Left ventricle myocardium inferior (tissue), 1 donor: ENCODE measurements at regions not wholly inside any gene's neighbourhood (a gene's known extent, or its start where the extent isn't known, plus 50 kb on each side); places are given as distances from the start of the nearest gene placed in this dataset.

ENCODE experiments used
- DNase-seq: peaks from one replicate; pipeline ENCODE4 v3.0.0-alpha.2; 2020
- H3K27ac ChIP-seq: fragments of 200-600 bp; replicated peaks from 2 replicates; pipeline ENCODE4 v1.8.0; 2021
- H3K27me3 ChIP-seq: fragments of 200-600 bp; 2 replicates; pipeline ENCODE4 v1.8.0; 2021; ENCODE audit warnings: low read depth
- H3K36me3 ChIP-seq: fragments of 200-600 bp; 2 replicates; pipeline ENCODE4 v1.8.0; 2021
- H3K4me1 ChIP-seq: fragments of 200-600 bp; 2 replicates; pipeline ENCODE4 v1.8.0; 2021
- H3K4me3 ChIP-seq: fragments of 200-600 bp; 2 replicates; pipeline ENCODE4 v1.8.0; 2021; ENCODE audit warnings: mild to moderate bottlenecking, moderate library complexity
- H3K9me3 ChIP-seq: fragments of 200-600 bp; replicated peaks from 2 replicates; pipeline ENCODE4 v1.8.0; 2021
- CTCF ChIP-seq: fragments of 200-600 bp; IDR thresholded peaks from 2 replicates; pipeline ENCODE4 v1.8.0; 2021; ENCODE audit warnings: antibody characterized with exemption, mild to moderate bottlenecking, borderline replicate concordance
- intact Hi-C: fragments of 100-400 bp; cut with micrococcal nuclease; formaldehyde crosslinking; loops from one replicate; pipeline ENCODE4 v1.11.0; 2022
- donor health status: DM: no; HTN: yes; CAD: no; lungs with severe emphysema.

GRCh38 chr6:1514078-1514477 lies 95.6 kb upstream of the FOXC1 start:
- peaks cover 50% of the 10 kb centered on the region for H3K27me3 ChIP-seq
- H3K9me3 ChIP-seq, result peaks cover 5% of the 10 kb centered on the region
- H3K4me1 ChIP-seq, result no peaks in the 10 kb centered on the region
- no peak for DNase-seq
- H3K36me3 ChIP-seq, result no peaks in the 10 kb centered on the region
- intact Hi-C loops, result no loop called here
- no peak for TF ChIP-seq CTCF
- H3K4me3 ChIP-seq, result no peak overlapping the region
- no peak overlapping the region for H3K27ac ChIP-seq

DNA sequence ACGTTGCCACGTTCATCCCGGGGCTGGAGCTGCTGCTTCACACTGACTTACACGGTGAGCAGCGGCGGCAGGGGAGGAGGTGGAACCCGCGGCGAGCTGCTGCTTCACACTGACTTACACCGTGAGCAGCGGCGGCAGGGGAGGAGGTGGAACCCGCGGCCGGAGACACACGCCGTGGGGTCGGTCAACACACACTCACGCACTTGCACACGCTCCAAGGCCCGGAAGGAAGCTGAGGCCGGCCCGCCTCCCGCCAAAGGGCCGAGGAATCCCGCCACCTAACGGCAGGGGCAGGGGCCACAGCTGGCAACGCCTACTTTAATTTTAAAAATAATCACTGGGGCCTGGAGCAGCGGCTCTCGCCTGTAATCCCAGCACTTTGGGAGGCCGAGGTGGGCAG lies 94.4 kb upstream of the FOXC1 start:
- no peak for DNase-seq
- intact Hi-C loops, result no loop called here
- Histone ChIP-seq H3K9me3 (peaks cover 10% of the 10 kb centered on the region), H3K4me3 (no peak overlapping the region), H3K27me3 (peaks cover 39% of the 10 kb centered on the region), H3K27ac (no peak overlapping the region), H3K4me1 (no peaks in the 10 kb centered on the region), H3K36me3 (no peaks in the 10 kb centered on the region)
- no peak for TF ChIP-seq CTCF

DNA sequence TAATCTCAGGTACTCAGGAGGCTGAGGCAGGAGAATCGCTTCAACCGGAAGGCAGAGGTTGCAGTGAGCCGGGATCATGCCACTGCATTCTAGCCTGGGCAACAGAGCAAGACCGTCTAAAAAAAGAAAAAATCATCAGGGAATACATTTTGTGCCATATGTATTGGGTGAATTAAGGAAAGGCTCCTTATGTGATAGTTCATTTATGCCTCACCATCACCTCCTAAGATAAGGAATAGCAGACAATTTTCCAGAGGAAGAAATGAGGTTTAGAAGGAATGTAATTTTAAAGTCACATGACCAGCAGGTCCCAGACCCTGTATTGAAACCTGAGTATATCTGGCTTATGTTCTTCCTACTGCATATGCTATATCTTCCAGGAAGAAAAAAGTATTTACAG lies 93.9 kb upstream of the FOXC1 start:
- Histone ChIP-seq H3K36me3 (no peaks in the 10 kb centered on the region), H3K27ac (no peak overlapping the region), H3K27me3 (peaks cover 34% of the 10 kb centered on the region), H3K4me3 (no peak overlapping the region), H3K9me3 (peaks cover 10% of the 10 kb centered on the region), H3K4me1 (no peaks in the 10 kb centered on the region)
- intact Hi-C loops, result no loop called here
- no peak for DNase-seq
- TF ChIP-seq CTCF, result no peak

- intact Hi-C loops, result no loop called here
These were observed 92.8 kb upstream of the FOXC1 start for GRCh38 chr6:1516742-1517520.

DNA sequence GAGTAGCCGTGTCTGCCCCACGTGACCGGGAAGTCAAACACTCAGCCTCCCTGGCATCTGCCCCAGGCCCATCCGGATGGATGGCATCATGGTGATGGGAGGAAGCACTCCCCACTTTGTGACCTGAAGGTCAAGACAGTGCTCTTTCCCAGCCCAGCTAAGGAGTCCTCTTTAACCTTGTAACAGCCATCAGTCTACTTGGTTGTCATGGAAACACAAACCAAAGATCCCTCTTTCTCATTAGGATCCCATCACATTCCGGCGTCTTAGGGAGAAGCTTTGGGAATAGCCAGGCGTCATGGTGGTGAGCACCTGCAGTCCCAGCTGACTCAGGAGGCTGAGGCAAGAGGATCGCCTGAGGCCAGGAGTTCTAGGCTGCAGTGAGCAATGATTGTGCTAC lies 90.9 kb upstream of the FOXC1 start:
- no peak for TF ChIP-seq CTCF
- H3K4me1 ChIP-seq, result peaks cover 1% of the 10 kb centered on the region
- H3K4me3 ChIP-seq, result no peak overlapping the region
- peaks cover 10% of the 10 kb centered on the region for H3K9me3 ChIP-seq
- H3K27me3 ChIP-seq, result peaks cover 51% of the 10 kb centered on the region
- no peaks in the 10 kb centered on the region for H3K36me3 ChIP-seq
- DNase-seq, result no peak
- no peak overlapping the region for H3K27ac ChIP-seq
- intact Hi-C loops, result no loop called here

More at GRCh38 chr6:1516742-1517520, 92.8 kb upstream of the FOXC1 start:
- TF ChIP-seq CTCF, result no peak
- H3K4me1 ChIP-seq, result no peaks in the 10 kb centered on the region
- no peak overlapping the region for H3K4me3 ChIP-seq
- no peaks in the 10 kb centered on the region for H3K36me3 ChIP-seq
- peaks cover 32% of the 10 kb centered on the region for H3K27me3 ChIP-seq
- H3K9me3 ChIP-seq, result peaks cover 10% of the 10 kb centered on the region
- H3K27ac ChIP-seq, result no peak overlapping the region
- DNase-seq, result no peak
